ENCODE measurements at regions not wholly inside any gene's neighbourhood (a gene's known extent, or its start where the extent isn't known, plus 50 kb on each side); places are given as distances from the start of the nearest gene placed in this dataset.
"Not testable (repeated sequence)": the region's sequence is repeated elsewhere in the genome, so short reads cannot be mapped to it uniquely, and the experiment has no call there.

DNA sequence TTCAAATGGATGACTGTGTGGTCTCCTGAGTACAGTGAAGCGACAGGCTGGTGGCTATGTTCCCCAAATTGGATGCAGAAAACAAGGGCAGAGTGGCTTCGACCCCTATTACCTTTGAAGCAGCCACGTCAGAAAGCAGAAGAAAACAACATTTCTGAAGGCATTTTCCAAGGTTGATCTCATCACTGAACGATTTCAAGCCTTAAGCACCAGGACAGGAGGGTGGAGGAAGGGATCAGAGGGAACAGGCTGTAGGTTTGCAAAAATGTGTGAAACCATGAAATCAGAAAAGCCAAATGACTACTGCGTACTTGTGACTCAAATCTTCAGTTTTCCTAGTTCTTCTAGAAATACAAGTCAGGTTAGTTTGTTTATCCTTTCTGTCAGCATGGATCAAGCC is 181.0 kb upstream of the TMEM106B start:
- Histone ChIP-seq H3K4me1 (ENCODE audit: control insufficient read depth in 2 of 2, insufficient read depth in 2 of 2, low read length in 2 of 2) (no peaks in the 10 kb centered on the region), H3K27me3 (ENCODE audit: control insufficient read depth in 2 of 2, insufficient read depth in 2 of 2, low read length in 2 of 2) (no peaks in the 10 kb centered on the region), H3K9me3 (ENCODE audit: control insufficient read depth in 2 of 2, low read length in 2 of 2) (no peaks in the 10 kb centered on the region), H3K27ac (ENCODE audit: low read depth in 2 of 2, low read length in 2 of 2) (no peak overlapping the region), H3K4me3 (ENCODE audit: low read length in 2 of 2) (no peak overlapping the region), H3K36me3 (ENCODE audit: control insufficient read depth in 2 of 2, insufficient read depth in 2 of 2, low read length in 2 of 2) (no peaks in the 10 kb centered on the region), H3K9ac (ENCODE audit: low read depth in 1 of 2, low read length in 2 of 2) (no peak overlapping the region)

- no peak overlapping the region for H3K27ac ChIP-seq (ENCODE audit: low read depth in 2 of 2, low read length in 2 of 2)
- H3K36me3 ChIP-seq (ENCODE audit: control insufficient read depth in 2 of 2, insufficient read depth in 2 of 2, low read length in 2 of 2): no peaks in the 10 kb centered on the region
- H3K27me3 ChIP-seq (ENCODE audit: control insufficient read depth in 2 of 2, insufficient read depth in 2 of 2, low read length in 2 of 2): no peaks in the 10 kb centered on the region
- no peak overlapping the region for H3K9ac ChIP-seq (ENCODE audit: low read depth in 1 of 2, low read length in 2 of 2)
- H3K4me1 ChIP-seq (ENCODE audit: control insufficient read depth in 2 of 2, insufficient read depth in 2 of 2, low read length in 2 of 2): no peaks in the 10 kb centered on the region
- no peak overlapping the region for H3K4me3 ChIP-seq (ENCODE audit: low read length in 2 of 2)
- H3K9me3 ChIP-seq (ENCODE audit: control insufficient read depth in 2 of 2, low read length in 2 of 2): no peaks in the 10 kb centered on the region
These were observed 179.9 kb upstream of the TMEM106B start for GRCh38 chr7:12031186-12031585.

GRCh38 chr7:12031638-12032037 is 179.5 kb upstream of the TMEM106B start:
- Histone ChIP-seq H3K36me3 (ENCODE audit: control insufficient read depth in 2 of 2, insufficient read depth in 2 of 2, low read length in 2 of 2) (no peaks in the 10 kb centered on the region), H3K9me3 (ENCODE audit: control insufficient read depth in 2 of 2, low read length in 2 of 2) (no peaks in the 10 kb centered on the region), H3K27me3 (ENCODE audit: control insufficient read depth in 2 of 2, insufficient read depth in 2 of 2, low read length in 2 of 2) (no peaks in the 10 kb centered on the region), H3K9ac (ENCODE audit: low read depth in 1 of 2, low read length in 2 of 2) (no peak overlapping the region), H3K4me1 (ENCODE audit: control insufficient read depth in 2 of 2, insufficient read depth in 2 of 2, low read length in 2 of 2) (no peaks in the 10 kb centered on the region), H3K27ac (ENCODE audit: low read depth in 2 of 2, low read length in 2 of 2) (no peak overlapping the region), H3K4me3 (ENCODE audit: low read length in 2 of 2) (no peak overlapping the region)

- Histone ChIP-seq H3K9me3 (ENCODE audit: control insufficient read depth in 2 of 2, low read length in 2 of 2) (no peaks in the 10 kb centered on the region), H3K4me3 (ENCODE audit: low read length in 2 of 2) (no peak overlapping the region)
These were observed 178.9 kb upstream of the TMEM106B start for GRCh38 chr7:12032146-12032545.

GRCh38 chr7:12043457-12043856 is 167.6 kb upstream of the TMEM106B start:
- not testable (repeated sequence) for H3K4me3 ChIP-seq (ENCODE audit: low read length in 2 of 2); H3K36me3 ChIP-seq (ENCODE audit: control insufficient read depth in 2 of 2, insufficient read depth in 2 of 2, low read length in 2 of 2); H3K4me1 ChIP-seq (ENCODE audit: control insufficient read depth in 2 of 2, insufficient read depth in 2 of 2, low read length in 2 of 2); H3K27ac ChIP-seq (ENCODE audit: low read depth in 2 of 2, low read length in 2 of 2); H3K9me3 ChIP-seq (ENCODE audit: control insufficient read depth in 2 of 2, low read length in 2 of 2); H3K27me3 ChIP-seq (ENCODE audit: control insufficient read depth in 2 of 2, insufficient read depth in 2 of 2, low read length in 2 of 2); H3K9ac ChIP-seq (ENCODE audit: low read depth in 1 of 2, low read length in 2 of 2)

More at GRCh38 chr7:12032146-12032545, 178.9 kb upstream of the TMEM106B start:
- H3K27me3 ChIP-seq (ENCODE audit: control insufficient read depth in 2 of 2, insufficient read depth in 2 of 2, low read length in 2 of 2): no peaks in the 10 kb centered on the region
- H3K36me3 ChIP-seq (ENCODE audit: control insufficient read depth in 2 of 2, insufficient read depth in 2 of 2, low read length in 2 of 2): no peaks in the 10 kb centered on the region
- H3K27ac ChIP-seq (ENCODE audit: low read depth in 2 of 2, low read length in 2 of 2): no peak overlapping the region
- H3K4me1 ChIP-seq (ENCODE audit: control insufficient read depth in 2 of 2, insufficient read depth in 2 of 2, low read length in 2 of 2): no peaks in the 10 kb centered on the region
- H3K9ac ChIP-seq (ENCODE audit: low read depth in 1 of 2, low read length in 2 of 2): no peak overlapping the region

DNA sequence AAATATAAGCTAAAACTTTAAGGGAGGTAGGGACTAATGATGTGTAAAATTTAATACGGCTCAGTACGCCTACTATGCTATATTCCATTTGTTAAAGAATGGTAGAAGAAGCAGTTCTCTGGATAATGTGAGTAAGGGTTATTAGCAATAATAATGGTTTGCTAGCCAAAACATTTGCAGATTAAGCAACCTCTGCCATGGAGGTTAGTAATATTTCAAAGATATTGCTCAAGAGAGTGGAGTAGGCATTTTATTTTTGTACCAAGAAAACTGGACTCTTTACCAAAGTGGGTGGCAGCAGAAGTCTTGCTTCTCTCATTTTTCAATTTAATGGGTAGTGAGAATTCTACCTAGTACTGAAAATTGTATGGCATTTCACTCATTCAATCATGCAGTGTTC is 158.9 kb upstream of the TMEM106B start:
- Histone ChIP-seq H3K4me1 (ENCODE audit: control insufficient read depth in 2 of 2, insufficient read depth in 2 of 2, low read length in 2 of 2) (no peaks in the 10 kb centered on the region), H3K9ac (ENCODE audit: low read depth in 1 of 2, low read length in 2 of 2) (no peak overlapping the region), H3K9me3 (ENCODE audit: control insufficient read depth in 2 of 2, low read length in 2 of 2) (peaks cover 0 to 5% of the 10 kb centered on the region in 2 donors), H3K27me3 (ENCODE audit: control insufficient read depth in 2 of 2, insufficient read depth in 2 of 2, low read length in 2 of 2) (no peaks in the 10 kb centered on the region), H3K27ac (ENCODE audit: low read depth in 2 of 2, low read length in 2 of 2) (no peak overlapping the region), H3K4me3 (ENCODE audit: low read length in 2 of 2) (no peak overlapping the region), H3K36me3 (ENCODE audit: control insufficient read depth in 2 of 2, insufficient read depth in 2 of 2, low read length in 2 of 2) (no peaks in the 10 kb centered on the region)

DNA sequence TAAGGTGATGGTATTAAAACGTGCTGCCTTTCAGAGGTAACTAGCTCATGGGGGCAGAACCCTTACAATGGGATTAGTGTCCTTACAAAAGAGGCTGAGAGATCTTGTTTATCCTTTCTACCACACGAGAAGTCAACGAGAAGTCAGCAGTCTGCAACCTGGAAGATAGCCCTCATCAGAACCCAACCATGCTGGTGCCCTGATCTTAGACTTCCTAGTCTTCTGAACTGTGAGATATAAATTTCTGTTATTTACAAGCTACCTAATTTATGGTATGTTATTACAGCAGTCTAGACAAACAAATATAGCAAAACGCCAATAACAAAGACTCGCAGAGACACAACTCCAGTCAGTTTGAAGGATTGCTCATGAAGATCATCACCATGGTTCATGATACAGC is 157.5 kb upstream of the TMEM106B start:
- H3K4me3 ChIP-seq (ENCODE audit: low read length in 2 of 2): no peak overlapping the region

GRCh38 chr7:12054830-12055229 is 156.3 kb upstream of the TMEM106B start:
- Histone ChIP-seq H3K36me3 (ENCODE audit: control insufficient read depth in 2 of 2, insufficient read depth in 2 of 2, low read length in 2 of 2) (no peaks in the 10 kb centered on the region), H3K9ac (ENCODE audit: low read depth in 1 of 2, low read length in 2 of 2) (no peak overlapping the region), H3K27ac (ENCODE audit: low read depth in 2 of 2, low read length in 2 of 2) (no peak overlapping the region)

More for the DNA sequence above, 157.5 kb upstream of the TMEM106B start:
- H3K4me1 ChIP-seq (ENCODE audit: control insufficient read depth in 2 of 2, insufficient read depth in 2 of 2, low read length in 2 of 2): no peaks in the 10 kb centered on the region
- H3K9ac ChIP-seq (ENCODE audit: low read depth in 1 of 2, low read length in 2 of 2): no peak overlapping the region
- H3K36me3 ChIP-seq (ENCODE audit: control insufficient read depth in 2 of 2, insufficient read depth in 2 of 2, low read length in 2 of 2): no peaks in the 10 kb centered on the region
- H3K27me3 ChIP-seq (ENCODE audit: control insufficient read depth in 2 of 2, insufficient read depth in 2 of 2, low read length in 2 of 2): no peaks in the 10 kb centered on the region
- no peak overlapping the region for H3K27ac ChIP-seq (ENCODE audit: low read depth in 2 of 2, low read length in 2 of 2)
- H3K9me3 ChIP-seq (ENCODE audit: control insufficient read depth in 2 of 2, low read length in 2 of 2): peaks cover 3 to 8% of the 10 kb centered on the region in 2 donors

GRCh38 chr7:12056381-12056780 is 154.7 kb upstream of the TMEM106B start:
- H3K4me3 ChIP-seq (ENCODE audit: low read length in 2 of 2): no peak overlapping the region
- no peaks in the 10 kb centered on the region for H3K27me3 ChIP-seq (ENCODE audit: control insufficient read depth in 2 of 2, insufficient read depth in 2 of 2, low read length in 2 of 2)
- H3K9me3 ChIP-seq (ENCODE audit: control insufficient read depth in 2 of 2, low read length in 2 of 2): peaks cover 3 to 8% of the 10 kb centered on the region in 2 donors
- H3K4me1 ChIP-seq (ENCODE audit: control insufficient read depth in 2 of 2, insufficient read depth in 2 of 2, low read length in 2 of 2): no peaks in the 10 kb centered on the region
- no peaks in the 10 kb centered on the region for H3K36me3 ChIP-seq (ENCODE audit: control insufficient read depth in 2 of 2, insufficient read depth in 2 of 2, low read length in 2 of 2)
- H3K27ac ChIP-seq (ENCODE audit: low read depth in 2 of 2, low read length in 2 of 2): no peak overlapping the region
- H3K9ac ChIP-seq (ENCODE audit: low read depth in 1 of 2, low read length in 2 of 2): no peak overlapping the region

More at GRCh38 chr7:12054830-12055229, 156.3 kb upstream of the TMEM106B start:
- Histone ChIP-seq H3K27me3 (ENCODE audit: control insufficient read depth in 2 of 2, insufficient read depth in 2 of 2, low read length in 2 of 2) (no peaks in the 10 kb centered on the region), H3K9me3 (ENCODE audit: control insufficient read depth in 2 of 2, low read length in 2 of 2) (peaks cover 3 to 8% of the 10 kb centered on the region in 2 donors), H3K4me1 (ENCODE audit: control insufficient read depth in 2 of 2, insufficient read depth in 2 of 2, low read length in 2 of 2) (no peaks in the 10 kb centered on the region), H3K4me3 (ENCODE audit: low read length in 2 of 2) (no peak overlapping the region)

GRCh38 chr7:12056977-12057376 is 154.1 kb upstream of the TMEM106B start:
- Histone ChIP-seq H3K9ac (ENCODE audit: low read depth in 1 of 2, low read length in 2 of 2) (no peak overlapping the region), H3K4me3 (ENCODE audit: low read length in 2 of 2) (no peak overlapping the region), H3K27ac (ENCODE audit: low read depth in 2 of 2, low read length in 2 of 2) (no peak overlapping the region), H3K36me3 (ENCODE audit: control insufficient read depth in 2 of 2, insufficient read depth in 2 of 2, low read length in 2 of 2) (no peaks in the 10 kb centered on the region), H3K27me3 (ENCODE audit: control insufficient read depth in 2 of 2, insufficient read depth in 2 of 2, low read length in 2 of 2) (no peaks in the 10 kb centered on the region), H3K4me1 (ENCODE audit: control insufficient read depth in 2 of 2, insufficient read depth in 2 of 2, low read length in 2 of 2) (no peaks in the 10 kb centered on the region), H3K9me3 (ENCODE audit: control insufficient read depth in 2 of 2, low read length in 2 of 2) (peaks cover 3 to 8% of the 10 kb centered on the region in 2 donors)

DNA sequence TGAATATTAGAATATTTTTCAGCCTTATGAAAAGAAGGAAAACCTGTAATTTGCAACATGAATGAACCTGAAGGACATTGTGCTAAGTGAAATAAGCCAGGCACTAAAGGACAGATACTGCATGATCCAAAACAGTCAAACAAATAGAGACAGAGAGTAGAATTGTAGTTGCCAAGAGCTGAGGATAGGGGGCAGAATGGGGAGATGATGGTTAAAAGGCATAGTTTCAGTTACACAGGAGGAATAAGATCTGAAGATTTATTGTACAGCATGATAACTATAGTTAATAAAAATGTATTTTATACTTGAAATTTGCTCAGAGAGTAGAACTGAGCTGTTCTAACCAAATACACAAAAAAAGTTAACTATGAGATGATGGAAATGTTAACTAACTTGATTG is 149.0 kb upstream of the TMEM106B start:
- Histone ChIP-seq H3K9me3 (ENCODE audit: control insufficient read depth in 2 of 2, low read length in 2 of 2) (peaks cover 3 to 5% of the 10 kb centered on the region in 2 donors), H3K9ac (ENCODE audit: low read depth in 1 of 2, low read length in 2 of 2) (no peak overlapping the region), H3K4me3 (ENCODE audit: low read length in 2 of 2) (no peak overlapping the region), H3K27me3 (ENCODE audit: control insufficient read depth in 2 of 2, insufficient read depth in 2 of 2, low read length in 2 of 2) (no peaks in the 10 kb centered on the region), H3K36me3 (ENCODE audit: control insufficient read depth in 2 of 2, insufficient read depth in 2 of 2, low read length in 2 of 2) (no peaks in the 10 kb centered on the region), H3K4me1 (ENCODE audit: control insufficient read depth in 2 of 2, insufficient read depth in 2 of 2, low read length in 2 of 2) (no peaks in the 10 kb centered on the region), H3K27ac (ENCODE audit: low read depth in 2 of 2, low read length in 2 of 2) (no peak overlapping the region)

Measured in mucosa of rectum (tissue), 2 donors.